ENCODE measurements at regions not wholly inside any gene's neighbourhood (a gene's known extent, or its start where the extent isn't known, plus 50 kb on each side); places are given as distances from the start of the nearest gene placed in this dataset.

- no peak for TF ChIP-seq CTCF (IDR thresholded peaks at IDR 0.05)
- no peak for TF ChIP-seq POLR2A (IDR thresholded peaks at IDR 0.05)
Observed at GRCh38 chr9:124110307-124110915, 98.8 kb downstream of the LHX2 start.
